Liver (tissue), 8 donors: ENCODE measurements at regions not wholly inside any gene's neighbourhood (a gene's known extent, or its start where the extent isn't known, plus 50 kb on each side); places are given as distances from the start of the nearest gene placed in this dataset.
A peak's percentile ranks its signal among the peaks of the same experiment; 100 is the strongest.

Source experiments
- DNase-seq: peaks from one replicate; pipeline ENCODE4 v3.0.0-alpha.2; 2017; ENCODE audit warnings: low spot score
- H3K27ac ChIP-seq, 2 donors: one replicate each; pipeline ENCODE4 v1.7.0; 2013; ENCODE audit warnings: inconsistent platforms in 2 of 2, low read length in 2 of 2, control low read depth in 1 of 2, low read depth in 1 of 2, mild to moderate bottlenecking in 1 of 2
- H3K27me3 ChIP-seq, 4 donors: one replicate each; pipeline versions ENCODE4 v1.6.1 to v1.7.0; 2013; ENCODE audit warnings: low read length in 3 of 4, inconsistent platforms in 1 of 4, mild to moderate bottlenecking in 1 of 4, moderate library complexity in 1 of 4; ENCODE audit not compliant: control insufficient read depth in 4 of 4, insufficient read depth in 4 of 4
- H3K36me3 ChIP-seq, 4 donors: one replicate each; pipeline versions ENCODE4 v1.6.1 to v1.7.0; 2013; ENCODE audit warnings: low read length in 3 of 4, mild to moderate bottlenecking in 3 of 4, low read depth in 1 of 4, moderate library complexity in 1 of 4; ENCODE audit not compliant: control insufficient read depth in 4 of 4, insufficient read depth in 3 of 4
- H3K4me1 ChIP-seq, 4 donors: one replicate each; pipeline versions ENCODE4 v1.6.1 to v1.7.0; 2013; ENCODE audit warnings: low read length in 3 of 4, mild to moderate bottlenecking in 3 of 4, moderate library complexity in 1 of 4; ENCODE audit not compliant: control insufficient read depth in 4 of 4, insufficient read depth in 4 of 4
- H3K4me3 ChIP-seq, 3 donors: one replicate each; pipeline versions ENCODE4 v1.6.1 to v1.7.0; 2013; ENCODE audit warnings: low read length in 3 of 3, control low read depth in 1 of 3, low read depth in 1 of 3, mild to moderate bottlenecking in 1 of 3
- H3K9ac ChIP-seq, 2 donors: one replicate each; pipeline ENCODE4 v1.7.0; 2013; ENCODE audit warnings: low read length in 2 of 2, mild to moderate bottlenecking in 2 of 2, moderate library complexity in 2 of 2, control low read depth in 1 of 2, low read depth in 1 of 2
- H3K9me3 ChIP-seq, 4 donors: one replicate each; pipeline versions ENCODE4 v1.6.1 to v1.7.0; 2013; ENCODE audit warnings: low read length in 3 of 4; ENCODE audit not compliant: control insufficient read depth in 4 of 4
- EGR1 ChIP-seq, 2 donors: IDR thresholded peaks; 2 replicates each; pipeline ENCODE4 v1.6.1; 2016 to 2018; ENCODE audit warnings: antibody characterized with exemption in 2 of 2, low read depth in 2 of 2
- FOXA1 ChIP-seq: IDR thresholded peaks from 2 replicates; pipeline ENCODE4 v1.6.1; 2016; ENCODE audit warnings: antibody characterized with exemption
- FOXA2 ChIP-seq: IDR thresholded peaks from 2 replicates; pipeline ENCODE4 v1.6.1; 2016; ENCODE audit warnings: antibody characterized with exemption
- HNF4A ChIP-seq, 2 donors: conservative IDR thresholded peaks; 2 replicates each; pipeline ENCODE4 v1.6.1; 2016; ENCODE audit warnings: antibody characterized with exemption in 2 of 2, mild to moderate bottlenecking in 2 of 2
- HNF4G ChIP-seq: IDR thresholded peaks from 2 replicates; pipeline ENCODE4 v1.6.1; 2016; ENCODE audit warnings: antibody characterized with exemption
- JUND ChIP-seq, 2 donors: IDR thresholded peaks; 2 replicates each; pipeline ENCODE4 v1.6.1; 2016; ENCODE audit warnings: antibody characterized with exemption in 2 of 2
- NR2F2 ChIP-seq: IDR thresholded peaks from 2 replicates; pipeline ENCODE4 v1.6.1; 2016; ENCODE audit warnings: antibody characterized with exemption
- RAD21 ChIP-seq, 2 donors: IDR thresholded peaks; 2 replicates each; pipeline ENCODE4 v1.6.1; 2016; ENCODE audit warnings: antibody characterized with exemption in 2 of 2, mild to moderate bottlenecking in 2 of 2
- RXRA ChIP-seq, 2 donors: IDR thresholded peaks; 2 replicates each; pipeline ENCODE4 v1.6.1; 2017 to 2018; ENCODE audit warnings: antibody characterized with exemption in 2 of 2, mild to moderate bottlenecking in 1 of 2
- SP1 ChIP-seq: IDR thresholded peaks from 2 replicates; pipeline ENCODE4 v1.6.1; 2018; ENCODE audit warnings: antibody characterized with exemption, mild to moderate bottlenecking
- TAF1 ChIP-seq: conservative IDR thresholded peaks from 2 replicates; pipeline ENCODE4 v1.6.1; 2016; ENCODE audit warnings: antibody characterized with exemption, mild to moderate bottlenecking
- YY1 ChIP-seq: IDR thresholded peaks from 2 replicates; pipeline ENCODE4 v1.6.1; 2016; ENCODE audit warnings: antibody characterized with exemption, mild to moderate bottlenecking
- WGBS: extraction: QIAGEN DNeasy Blood & Tissue Kit; methylation state at CpG from one replicate; pipeline ENCODE4 v1.1.7; 2013; 5-methylcytosine and 5-hydroxymethylcytosine counted together
- TF ChIP-seq, protein P1 (sequence below): fragments of 150-350 bp; IDR thresholded peaks from 2 replicates; pipeline ENCODE4 v1.5.1; 2017; ENCODE audit warnings: improper control_type of control experiment, low read depth, low read length; ENCODE audit not compliant: missing input control
- TF ChIP-seq, protein P2 (sequence below): IDR thresholded peaks from 2 replicates; pipeline ENCODE4 v1.6.1; 2016; ENCODE audit warnings: antibody characterized with exemption
- TF ChIP-seq, protein P3 (sequence below): IDR thresholded peaks from 2 replicates; pipeline ENCODE4 v1.6.1; 2016; ENCODE audit warnings: antibody characterized with exemption
- TF ChIP-seq, protein P4 (sequence below): IDR thresholded peaks from 2 replicates; pipeline ENCODE4 v1.6.1; 2016; ENCODE audit warnings: antibody characterized with exemption, mild to moderate bottlenecking
- donor health status: healthy.
- donor health status: healthy.
- donor health status: healthy.
- donor health status: healthy.
- donor health status: healthy.

DNA sequence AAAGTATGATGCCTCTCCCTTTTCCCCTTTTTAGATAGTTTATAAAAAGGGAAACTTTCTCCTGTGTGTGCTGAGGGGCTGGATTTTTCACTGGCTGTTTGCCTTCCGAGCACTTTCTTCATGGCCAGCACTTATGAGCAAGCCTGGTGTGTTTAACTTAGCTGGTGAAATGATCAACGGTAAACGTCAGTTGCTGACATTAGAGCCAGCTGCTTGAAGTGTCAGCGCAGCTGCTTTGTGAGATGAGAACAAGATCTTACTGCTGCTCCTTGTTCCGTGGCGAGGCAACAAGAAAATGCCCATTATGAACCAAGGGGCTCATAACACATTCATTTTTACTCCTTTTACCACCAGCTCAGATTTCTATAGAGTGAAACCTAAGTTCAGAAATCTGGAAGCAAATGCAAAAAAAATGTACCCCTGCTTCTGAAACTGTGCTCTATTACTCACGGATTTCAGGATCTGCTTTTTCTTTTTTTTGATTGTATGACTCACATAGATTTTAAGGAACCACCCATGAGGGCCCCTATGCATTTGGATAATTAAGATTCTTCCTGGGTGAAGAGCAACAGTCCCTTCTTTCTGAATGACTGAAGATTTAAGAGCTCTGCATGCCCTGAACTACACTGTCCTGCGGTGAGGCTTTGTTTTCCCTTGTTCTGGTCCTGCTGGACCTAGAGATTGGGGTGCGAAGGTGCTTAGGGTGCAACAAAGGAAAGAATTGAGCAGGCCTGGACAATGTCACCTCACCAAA lies 74.3 kb upstream of the CPM start:
- DNase-seq = no peak
- H3K9ac ChIP-seq = no peak overlapping the region
- no peaks in the 10 kb centered on the region for H3K36me3 ChIP-seq
- no peaks in the 10 kb centered on the region for H3K27me3 ChIP-seq
- no peaks in the 10 kb centered on the region for H3K9me3 ChIP-seq
- no peak overlapping the region for H3K27ac ChIP-seq
- no peaks in the 10 kb centered on the region for H3K4me1 ChIP-seq
- H3K4me3 ChIP-seq = no peak overlapping the region
- 55% methylated on average over 9 of the region's 9 CpGs for WGBS
- TF ChIP-seq RAD21 (IDR thresholded peaks at IDR 0.05) (peak in 1 of 2 donors; percentile 12), SP1 (no peak), FOXA1 (no peak), JUND (IDR thresholded peaks at IDR 0.05) (peak in 1 of 2 donors; percentile 8), EGR1 (IDR thresholded peaks at IDR 0.05; ENCODE audit: low read depth in 2 of 2) (no peak), HNF4A (conservative IDR thresholded peaks at IDR 0.05) (no peak), FOXA2 (no peak)
- TF ChIP-seq, protein P1, sequence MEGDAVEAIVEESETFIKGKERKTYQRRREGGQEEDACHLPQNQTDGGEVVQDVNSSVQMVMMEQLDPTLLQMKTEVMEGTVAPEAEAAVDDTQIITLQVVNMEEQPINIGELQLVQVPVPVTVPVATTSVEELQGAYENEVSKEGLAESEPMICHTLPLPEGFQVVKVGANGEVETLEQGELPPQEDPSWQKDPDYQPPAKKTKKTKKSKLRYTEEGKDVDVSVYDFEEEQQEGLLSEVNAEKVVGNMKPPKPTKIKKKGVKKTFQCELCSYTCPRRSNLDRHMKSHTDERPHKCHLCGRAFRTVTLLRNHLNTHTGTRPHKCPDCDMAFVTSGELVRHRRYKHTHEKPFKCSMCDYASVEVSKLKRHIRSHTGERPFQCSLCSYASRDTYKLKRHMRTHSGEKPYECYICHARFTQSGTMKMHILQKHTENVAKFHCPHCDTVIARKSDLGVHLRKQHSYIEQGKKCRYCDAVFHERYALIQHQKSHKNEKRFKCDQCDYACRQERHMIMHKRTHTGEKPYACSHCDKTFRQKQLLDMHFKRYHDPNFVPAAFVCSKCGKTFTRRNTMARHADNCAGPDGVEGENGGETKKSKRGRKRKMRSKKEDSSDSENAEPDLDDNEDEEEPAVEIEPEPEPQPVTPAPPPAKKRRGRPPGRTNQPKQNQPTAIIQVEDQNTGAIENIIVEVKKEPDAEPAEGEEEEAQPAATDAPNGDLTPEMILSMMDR = no peak

DNA sequence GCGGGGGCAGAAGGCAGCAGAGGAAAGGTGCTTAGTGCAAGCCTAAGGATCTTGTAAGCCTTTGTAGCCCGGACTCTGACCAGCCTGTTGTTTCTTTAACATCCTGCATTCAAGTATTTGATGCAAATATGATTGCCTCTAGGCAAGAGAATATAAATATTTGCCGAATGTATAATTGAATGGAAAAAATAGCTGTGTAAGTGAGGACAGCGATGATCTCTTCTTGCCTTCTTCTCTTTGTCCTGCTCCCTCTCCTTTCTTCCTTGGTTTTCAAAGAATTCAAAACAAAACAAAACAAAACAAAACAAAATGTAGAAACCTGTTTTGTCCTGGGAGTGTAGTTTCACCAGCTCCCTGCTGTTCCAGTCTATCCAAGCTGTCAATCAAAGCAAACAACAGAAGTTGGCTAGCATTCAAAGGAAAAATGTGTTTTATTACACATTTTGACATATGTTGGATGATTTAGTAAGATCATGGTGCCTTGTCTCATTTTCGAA lies 74.9 kb upstream of the CPM start:
- no peak for DNase-seq
- Histone ChIP-seq H3K4me3 (no peak overlapping the region), H3K27ac (no peak overlapping the region), H3K27me3 (no peaks in the 10 kb centered on the region), H3K36me3 (no peaks in the 10 kb centered on the region), H3K9ac (no peak overlapping the region), H3K4me1 (no peaks in the 10 kb centered on the region), H3K9me3 (no peaks in the 10 kb centered on the region)
- 84% methylated on average over 5 of the region's 5 CpGs for WGBS
- TF ChIP-seq NR2F2 (no peak), RAD21 (IDR thresholded peaks at IDR 0.05) (no peak), RXRA (IDR thresholded peaks at IDR 0.05) (no peak), HNF4G (no peak), YY1 (no peak), TAF1 (no peak)
- TF ChIP-seq, protein P2, sequence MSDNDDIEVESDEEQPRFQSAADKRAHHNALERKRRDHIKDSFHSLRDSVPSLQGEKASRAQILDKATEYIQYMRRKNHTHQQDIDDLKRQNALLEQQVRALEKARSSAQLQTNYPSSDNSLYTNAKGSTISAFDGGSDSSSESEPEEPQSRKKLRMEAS = no peak
- TF ChIP-seq, protein P1 = no peak
- TF ChIP-seq, protein P3, sequence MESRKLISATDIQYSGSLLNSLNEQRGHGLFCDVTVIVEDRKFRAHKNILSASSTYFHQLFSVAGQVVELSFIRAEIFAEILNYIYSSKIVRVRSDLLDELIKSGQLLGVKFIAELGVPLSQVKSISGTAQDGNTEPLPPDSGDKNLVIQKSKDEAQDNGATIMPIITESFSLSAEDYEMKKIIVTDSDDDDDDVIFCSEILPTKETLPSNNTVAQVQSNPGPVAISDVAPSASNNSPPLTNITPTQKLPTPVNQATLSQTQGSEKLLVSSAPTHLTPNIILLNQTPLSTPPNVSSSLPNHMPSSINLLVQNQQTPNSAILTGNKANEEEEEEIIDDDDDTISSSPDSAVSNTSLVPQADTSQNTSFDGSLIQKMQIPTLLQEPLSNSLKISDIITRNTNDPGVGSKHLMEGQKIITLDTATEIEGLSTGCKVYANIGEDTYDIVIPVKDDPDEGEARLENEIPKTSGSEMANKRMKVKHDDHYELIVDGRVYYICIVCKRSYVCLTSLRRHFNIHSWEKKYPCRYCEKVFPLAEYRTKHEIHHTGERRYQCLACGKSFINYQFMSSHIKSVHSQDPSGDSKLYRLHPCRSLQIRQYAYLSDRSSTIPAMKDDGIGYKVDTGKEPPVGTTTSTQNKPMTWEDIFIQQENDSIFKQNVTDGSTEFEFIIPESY = no peak
- TF ChIP-seq, protein P4, sequence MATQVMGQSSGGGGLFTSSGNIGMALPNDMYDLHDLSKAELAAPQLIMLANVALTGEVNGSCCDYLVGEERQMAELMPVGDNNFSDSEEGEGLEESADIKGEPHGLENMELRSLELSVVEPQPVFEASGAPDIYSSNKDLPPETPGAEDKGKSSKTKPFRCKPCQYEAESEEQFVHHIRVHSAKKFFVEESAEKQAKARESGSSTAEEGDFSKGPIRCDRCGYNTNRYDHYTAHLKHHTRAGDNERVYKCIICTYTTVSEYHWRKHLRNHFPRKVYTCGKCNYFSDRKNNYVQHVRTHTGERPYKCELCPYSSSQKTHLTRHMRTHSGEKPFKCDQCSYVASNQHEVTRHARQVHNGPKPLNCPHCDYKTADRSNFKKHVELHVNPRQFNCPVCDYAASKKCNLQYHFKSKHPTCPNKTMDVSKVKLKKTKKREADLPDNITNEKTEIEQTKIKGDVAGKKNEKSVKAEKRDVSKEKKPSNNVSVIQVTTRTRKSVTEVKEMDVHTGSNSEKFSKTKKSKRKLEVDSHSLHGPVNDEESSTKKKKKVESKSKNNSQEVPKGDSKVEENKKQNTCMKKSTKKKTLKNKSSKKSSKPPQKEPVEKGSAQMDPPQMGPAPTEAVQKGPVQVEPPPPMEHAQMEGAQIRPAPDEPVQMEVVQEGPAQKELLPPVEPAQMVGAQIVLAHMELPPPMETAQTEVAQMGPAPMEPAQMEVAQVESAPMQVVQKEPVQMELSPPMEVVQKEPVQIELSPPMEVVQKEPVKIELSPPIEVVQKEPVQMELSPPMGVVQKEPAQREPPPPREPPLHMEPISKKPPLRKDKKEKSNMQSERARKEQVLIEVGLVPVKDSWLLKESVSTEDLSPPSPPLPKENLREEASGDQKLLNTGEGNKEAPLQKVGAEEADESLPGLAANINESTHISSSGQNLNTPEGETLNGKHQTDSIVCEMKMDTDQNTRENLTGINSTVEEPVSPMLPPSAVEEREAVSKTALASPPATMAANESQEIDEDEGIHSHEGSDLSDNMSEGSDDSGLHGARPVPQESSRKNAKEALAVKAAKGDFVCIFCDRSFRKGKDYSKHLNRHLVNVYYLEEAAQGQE = no peak
